ENCODE measurements at regions not wholly inside any gene's neighbourhood (a gene's known extent, or its start where the extent isn't known, plus 50 kb on each side); places are given as distances from the start of the nearest gene placed in this dataset.

- TF ChIP-seq EZH2 (IDR thresholded peaks at IDR 0.05; ENCODE audit: borderline replicate concordance, insufficient read depth, low read length, poor library complexity, severe bottlenecking): no peak
- TF ChIP-seq, protein P1, sequence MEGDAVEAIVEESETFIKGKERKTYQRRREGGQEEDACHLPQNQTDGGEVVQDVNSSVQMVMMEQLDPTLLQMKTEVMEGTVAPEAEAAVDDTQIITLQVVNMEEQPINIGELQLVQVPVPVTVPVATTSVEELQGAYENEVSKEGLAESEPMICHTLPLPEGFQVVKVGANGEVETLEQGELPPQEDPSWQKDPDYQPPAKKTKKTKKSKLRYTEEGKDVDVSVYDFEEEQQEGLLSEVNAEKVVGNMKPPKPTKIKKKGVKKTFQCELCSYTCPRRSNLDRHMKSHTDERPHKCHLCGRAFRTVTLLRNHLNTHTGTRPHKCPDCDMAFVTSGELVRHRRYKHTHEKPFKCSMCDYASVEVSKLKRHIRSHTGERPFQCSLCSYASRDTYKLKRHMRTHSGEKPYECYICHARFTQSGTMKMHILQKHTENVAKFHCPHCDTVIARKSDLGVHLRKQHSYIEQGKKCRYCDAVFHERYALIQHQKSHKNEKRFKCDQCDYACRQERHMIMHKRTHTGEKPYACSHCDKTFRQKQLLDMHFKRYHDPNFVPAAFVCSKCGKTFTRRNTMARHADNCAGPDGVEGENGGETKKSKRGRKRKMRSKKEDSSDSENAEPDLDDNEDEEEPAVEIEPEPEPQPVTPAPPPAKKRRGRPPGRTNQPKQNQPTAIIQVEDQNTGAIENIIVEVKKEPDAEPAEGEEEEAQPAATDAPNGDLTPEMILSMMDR (IDR thresholded peaks at IDR 0.05; ENCODE audit: poor library complexity, severe bottlenecking): no peak
- TF ChIP-seq MXI1 (conservative IDR thresholded peaks at IDR 0.05; ENCODE audit: poor library complexity, severe bottlenecking): no peak
- no peak for TF ChIP-seq REST (IDR thresholded peaks at IDR 0.05; ENCODE audit: borderline replicate concordance)
- TF ChIP-seq SMC3 (conservative IDR thresholded peaks at IDR 0.05; ENCODE audit: poor library complexity): no peak
- no peak for TF ChIP-seq POLR2AphosphoS5 (IDR thresholded peaks at IDR 0.05)
- no peak for TF ChIP-seq RAD21 (conservative IDR thresholded peaks at IDR 0.05)
- TF ChIP-seq EP300 (conservative IDR thresholded peaks at IDR 0.05; ENCODE audit: poor library complexity, severe bottlenecking): no peak
These were observed 733.4 kb upstream of the CDH7 start for GRCh38 chr18:65017372-65017760.

Measured in neural cell (in vitro differentiated cells).